Kidney epithelial cell (primary cell): ENCODE measurements at regions not wholly inside any gene's neighbourhood (a gene's known extent, or its start where the extent isn't known, plus 50 kb on each side); places are given as distances from the start of the nearest gene placed in this dataset.

ENCODE experiments used
- DNase-seq: peaks from one replicate; pipeline ENCODE4 v3.0.0-alpha.2; 2010; ENCODE audit warnings: low read depth
- H3K27me3 ChIP-seq: 2 replicates; pipeline ENCODE4 v1.6.0; 2011; ENCODE audit warnings: low read length; ENCODE audit not compliant: control insufficient read depth, insufficient read depth
- H3K36me3 ChIP-seq: 2 replicates; pipeline ENCODE4 v1.5.1; 2011; ENCODE audit warnings: low read length; ENCODE audit not compliant: control insufficient read depth, insufficient read depth
- H3K4me3 ChIP-seq: 2 replicates; pipeline ENCODE4 v1.5.1; 2011; ENCODE audit warnings: low read depth, mild to moderate bottlenecking, control low read depth, low read length
- TF ChIP-seq, protein P1 (sequence below): IDR thresholded peaks from 2 replicates; pipeline ENCODE4 v1.5.1; 2011; ENCODE audit warnings: mild to moderate bottlenecking, moderate library complexity, low read length, control low read depth, inconsistent platforms; ENCODE audit not compliant: insufficient read depth, poor library complexity, severe bottlenecking

DNA sequence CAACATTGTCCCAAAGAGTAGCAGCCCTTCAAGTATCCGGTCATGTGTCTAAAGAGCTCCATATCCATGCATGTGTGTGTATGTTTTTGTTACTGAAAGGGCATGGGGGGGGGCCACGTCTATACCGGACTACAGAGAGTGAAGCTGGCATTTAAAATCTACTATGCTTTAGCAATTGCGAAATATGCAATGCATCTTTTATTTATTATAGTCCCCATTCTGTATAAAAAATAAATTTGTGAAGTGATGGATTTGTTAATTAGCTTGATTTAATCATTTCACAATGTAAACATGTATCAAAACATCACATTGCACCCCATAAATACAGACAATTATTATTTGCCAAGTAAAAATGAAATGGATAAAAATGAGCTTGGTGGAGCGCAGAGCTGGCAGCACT, 149.4 kb upstream of the ID2 start:
- H3K27me3 ChIP-seq, result no peaks in the 10 kb centered on the region
- no peak overlapping the region for H3K4me3 ChIP-seq
- no peak for DNase-seq
- TF ChIP-seq, protein P1, sequence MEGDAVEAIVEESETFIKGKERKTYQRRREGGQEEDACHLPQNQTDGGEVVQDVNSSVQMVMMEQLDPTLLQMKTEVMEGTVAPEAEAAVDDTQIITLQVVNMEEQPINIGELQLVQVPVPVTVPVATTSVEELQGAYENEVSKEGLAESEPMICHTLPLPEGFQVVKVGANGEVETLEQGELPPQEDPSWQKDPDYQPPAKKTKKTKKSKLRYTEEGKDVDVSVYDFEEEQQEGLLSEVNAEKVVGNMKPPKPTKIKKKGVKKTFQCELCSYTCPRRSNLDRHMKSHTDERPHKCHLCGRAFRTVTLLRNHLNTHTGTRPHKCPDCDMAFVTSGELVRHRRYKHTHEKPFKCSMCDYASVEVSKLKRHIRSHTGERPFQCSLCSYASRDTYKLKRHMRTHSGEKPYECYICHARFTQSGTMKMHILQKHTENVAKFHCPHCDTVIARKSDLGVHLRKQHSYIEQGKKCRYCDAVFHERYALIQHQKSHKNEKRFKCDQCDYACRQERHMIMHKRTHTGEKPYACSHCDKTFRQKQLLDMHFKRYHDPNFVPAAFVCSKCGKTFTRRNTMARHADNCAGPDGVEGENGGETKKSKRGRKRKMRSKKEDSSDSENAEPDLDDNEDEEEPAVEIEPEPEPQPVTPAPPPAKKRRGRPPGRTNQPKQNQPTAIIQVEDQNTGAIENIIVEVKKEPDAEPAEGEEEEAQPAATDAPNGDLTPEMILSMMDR, result no peak
- no peaks in the 10 kb centered on the region for H3K36me3 ChIP-seq

DNA sequence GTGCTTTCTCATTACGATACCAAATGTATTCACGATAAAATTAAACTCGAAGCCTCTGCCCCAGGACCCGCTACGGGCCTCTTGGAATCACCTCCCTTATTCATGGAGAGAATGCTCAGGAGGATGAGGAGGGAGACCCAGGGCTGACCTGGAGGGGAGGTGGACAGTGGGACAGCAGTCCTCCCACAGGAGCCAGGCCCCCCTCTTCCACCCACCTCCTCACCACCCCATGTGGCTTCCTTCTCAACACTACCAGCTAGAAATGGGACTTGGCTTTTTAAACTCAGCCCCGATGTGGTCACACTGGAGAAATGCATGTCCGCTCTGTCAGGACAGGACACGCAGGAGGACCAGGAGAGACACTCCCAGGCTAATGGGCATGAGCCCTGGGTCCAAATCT, 147.9 kb upstream of the ID2 start:
- Histone ChIP-seq H3K36me3 (no peaks in the 10 kb centered on the region), H3K27me3 (no peaks in the 10 kb centered on the region), H3K4me3 (no peak overlapping the region)
- TF ChIP-seq, protein P1, result no peak
- DNase-seq, result no peak

DNA sequence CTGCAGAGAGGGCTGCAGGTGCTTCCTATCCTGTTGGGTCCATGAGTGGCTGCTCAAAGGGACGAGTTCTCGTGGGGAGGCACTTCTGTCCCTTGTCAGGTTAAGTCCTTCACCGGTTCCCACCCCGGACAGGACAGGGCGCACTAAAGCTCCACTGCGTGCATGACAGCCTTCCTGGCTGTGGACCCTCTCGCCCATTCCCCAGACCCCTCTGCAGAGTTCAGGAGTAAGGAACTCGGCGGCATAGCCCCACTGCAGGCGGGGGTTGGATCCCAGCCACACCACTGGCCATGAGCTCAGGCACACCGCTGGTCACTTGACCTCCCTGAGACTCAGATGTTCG, 147.5 kb upstream of the ID2 start:
- H3K27me3 ChIP-seq, result no peaks in the 10 kb centered on the region
- TF ChIP-seq, protein P1, result no peak
- no peak overlapping the region for H3K4me3 ChIP-seq
- no peak for DNase-seq
- H3K36me3 ChIP-seq, result no peaks in the 10 kb centered on the region

DNA sequence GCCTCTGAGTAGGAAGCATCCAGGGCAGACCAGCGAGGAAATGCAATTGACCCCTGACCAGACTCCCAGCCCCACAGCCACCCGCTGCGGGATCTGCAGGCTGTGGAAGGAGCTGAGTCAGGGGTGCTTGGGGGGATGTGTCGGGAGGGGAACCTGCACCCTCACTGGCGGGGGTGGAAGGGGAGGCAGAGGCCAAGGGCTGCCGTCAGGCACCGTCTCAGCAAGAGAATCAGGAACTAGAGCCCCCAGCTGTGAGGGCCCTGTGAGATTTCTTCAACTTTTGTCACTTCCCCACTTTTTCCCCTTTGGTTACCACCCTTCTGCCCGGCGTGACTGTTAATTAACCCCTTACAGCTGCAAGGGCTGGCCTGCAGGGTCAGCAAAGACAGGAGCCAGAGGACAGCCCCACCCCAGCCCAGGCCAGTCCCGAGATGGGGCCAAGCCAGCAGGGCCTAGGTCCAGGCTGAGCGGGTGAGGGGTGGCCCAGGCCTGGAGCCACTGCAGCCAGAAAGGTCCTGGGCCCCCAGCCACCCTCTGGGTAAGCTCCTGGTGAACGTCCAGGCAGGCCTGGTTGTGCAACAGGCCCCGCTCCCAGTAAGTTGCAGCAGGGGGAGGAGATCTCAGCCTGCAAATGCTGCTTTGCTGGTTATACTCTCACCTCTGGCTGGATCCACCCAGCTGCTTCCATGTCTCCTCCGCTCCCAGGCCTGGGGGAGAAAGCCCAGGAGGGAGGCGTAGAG, 147.0 kb upstream of the ID2 start:
- Histone ChIP-seq H3K4me3 (no peak overlapping the region), H3K36me3 (no peaks in the 10 kb centered on the region), H3K27me3 (no peaks in the 10 kb centered on the region)
- TF ChIP-seq, protein P1, result no peak
- DNase-seq, result no peak

DNA sequence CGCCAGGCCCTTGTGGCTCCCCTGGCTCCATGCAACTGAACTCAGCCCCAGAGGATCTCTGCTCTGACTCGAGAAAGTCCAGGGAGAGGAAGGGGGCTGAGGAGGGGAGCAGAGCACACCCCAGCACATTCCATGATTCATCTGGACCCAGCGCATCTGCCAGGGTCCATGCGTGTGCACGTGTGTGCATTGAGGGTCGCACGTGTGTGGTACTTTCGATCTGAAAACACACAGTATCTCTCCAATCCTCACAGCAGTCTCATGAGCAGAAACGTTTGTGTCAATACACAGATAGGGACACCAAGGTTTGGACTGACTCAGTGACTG, 146.4 kb upstream of the ID2 start:
- Histone ChIP-seq H3K27me3 (no peaks in the 10 kb centered on the region), H3K4me3 (no peak overlapping the region), H3K36me3 (no peaks in the 10 kb centered on the region)
- no peak for DNase-seq
- TF ChIP-seq, protein P1, result no peak
